ENCODE measurements at regions not wholly inside any gene's neighbourhood (a gene's known extent, or its start where the extent isn't known, plus 50 kb on each side); places are given as distances from the start of the nearest gene placed in this dataset.

DNA sequence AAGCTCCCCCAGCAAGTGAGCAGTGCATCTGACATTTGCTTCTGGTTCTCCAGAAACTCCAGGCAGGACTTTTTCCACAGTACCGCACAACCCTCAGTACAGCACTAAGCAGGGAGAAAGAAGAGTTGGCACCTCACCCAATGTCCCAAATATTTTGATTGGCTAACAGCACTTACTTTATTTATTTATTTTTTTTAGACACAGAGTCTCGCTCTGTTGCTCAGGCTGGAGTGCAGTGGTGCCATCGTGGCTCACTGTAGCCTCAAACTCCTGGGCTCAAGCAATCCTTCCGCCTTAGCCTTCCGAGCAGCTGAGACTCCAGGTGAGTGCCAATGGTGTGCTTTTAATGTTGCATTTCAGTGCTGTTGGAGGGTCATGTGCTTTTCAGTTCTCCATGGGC, 200.3 kb upstream of the ZMIZ1 start:
- H3K27me3 ChIP-seq (ENCODE audit: insufficient read depth, poor library complexity, severe bottlenecking), result no peaks in the 10 kb centered on the region

DNA sequence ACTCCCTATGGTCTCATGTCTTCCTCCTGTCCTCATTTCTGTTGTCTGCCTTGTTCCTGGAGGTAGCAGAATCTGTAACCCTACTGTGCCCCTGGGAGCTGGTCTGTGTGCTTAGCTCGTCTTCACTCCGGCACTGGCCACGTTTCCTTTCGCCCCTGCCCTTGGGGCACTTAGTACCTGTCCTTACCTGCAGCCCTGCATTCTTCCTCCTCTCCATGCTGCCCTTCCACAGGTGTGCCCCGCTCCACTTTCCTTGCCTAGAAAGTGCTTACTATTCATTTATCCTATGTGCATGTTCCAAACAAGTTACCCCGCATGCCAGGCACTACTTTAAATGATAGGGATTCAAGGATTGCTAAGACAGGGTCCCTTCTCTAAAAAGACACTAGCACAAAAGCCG, 199.9 kb upstream of the ZMIZ1 start:
- DNase-seq (ENCODE audit: low spot score) (no peak), ATAC-seq (ENCODE audit: low read depth) (0 out of 3 replicates have a peak, but pooled peaks have one; percentile 36)
- TF ChIP-seq, protein P1, sequence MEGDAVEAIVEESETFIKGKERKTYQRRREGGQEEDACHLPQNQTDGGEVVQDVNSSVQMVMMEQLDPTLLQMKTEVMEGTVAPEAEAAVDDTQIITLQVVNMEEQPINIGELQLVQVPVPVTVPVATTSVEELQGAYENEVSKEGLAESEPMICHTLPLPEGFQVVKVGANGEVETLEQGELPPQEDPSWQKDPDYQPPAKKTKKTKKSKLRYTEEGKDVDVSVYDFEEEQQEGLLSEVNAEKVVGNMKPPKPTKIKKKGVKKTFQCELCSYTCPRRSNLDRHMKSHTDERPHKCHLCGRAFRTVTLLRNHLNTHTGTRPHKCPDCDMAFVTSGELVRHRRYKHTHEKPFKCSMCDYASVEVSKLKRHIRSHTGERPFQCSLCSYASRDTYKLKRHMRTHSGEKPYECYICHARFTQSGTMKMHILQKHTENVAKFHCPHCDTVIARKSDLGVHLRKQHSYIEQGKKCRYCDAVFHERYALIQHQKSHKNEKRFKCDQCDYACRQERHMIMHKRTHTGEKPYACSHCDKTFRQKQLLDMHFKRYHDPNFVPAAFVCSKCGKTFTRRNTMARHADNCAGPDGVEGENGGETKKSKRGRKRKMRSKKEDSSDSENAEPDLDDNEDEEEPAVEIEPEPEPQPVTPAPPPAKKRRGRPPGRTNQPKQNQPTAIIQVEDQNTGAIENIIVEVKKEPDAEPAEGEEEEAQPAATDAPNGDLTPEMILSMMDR (IDR thresholded peaks at IDR 0.05; ENCODE audit: poor library complexity, severe bottlenecking), result no peak
- Histone ChIP-seq H3K4me1 (ENCODE audit: insufficient read depth, poor library complexity, severe bottlenecking) (no peaks in the 10 kb centered on the region), H3K9me3 (ENCODE audit: severe bottlenecking) (no peaks in the 10 kb centered on the region), H3K4me3 (ENCODE audit: severe bottlenecking) (no peak overlapping the region), H3K36me3 (ENCODE audit: low read depth) (no peaks in the 10 kb centered on the region), H3K27me3 (ENCODE audit: insufficient read depth, poor library complexity, severe bottlenecking) (no peaks in the 10 kb centered on the region), H3K27ac (ENCODE audit: poor library complexity, severe bottlenecking) (no peak overlapping the region)

More for the DNA sequence above, 200.3 kb upstream of the ZMIZ1 start:
- Histone ChIP-seq H3K4me3 (ENCODE audit: severe bottlenecking) (no peak overlapping the region), H3K9me3 (ENCODE audit: severe bottlenecking) (no peaks in the 10 kb centered on the region), H3K36me3 (ENCODE audit: low read depth) (no peaks in the 10 kb centered on the region), H3K4me1 (ENCODE audit: insufficient read depth, poor library complexity, severe bottlenecking) (no peaks in the 10 kb centered on the region), H3K27ac (ENCODE audit: poor library complexity, severe bottlenecking) (no peak overlapping the region)
- TF ChIP-seq, protein P1 (IDR thresholded peaks at IDR 0.05; ENCODE audit: poor library complexity, severe bottlenecking), result no peak
- no peak for DNase-seq (ENCODE audit: low spot score)
- no peak for ATAC-seq (ENCODE audit: low read depth)

- H3K4me1 ChIP-seq (ENCODE audit: insufficient read depth, poor library complexity, severe bottlenecking), result no peaks in the 10 kb centered on the region
- no peaks in the 10 kb centered on the region for H3K9me3 ChIP-seq (ENCODE audit: severe bottlenecking)
- no peaks in the 10 kb centered on the region for H3K36me3 ChIP-seq (ENCODE audit: low read depth)
- no peak for ATAC-seq (ENCODE audit: low read depth)
- no peaks in the 10 kb centered on the region for H3K27me3 ChIP-seq (ENCODE audit: insufficient read depth, poor library complexity, severe bottlenecking)
- no peak overlapping the region for H3K4me3 ChIP-seq (ENCODE audit: severe bottlenecking)
- no peak overlapping the region for H3K27ac ChIP-seq (ENCODE audit: poor library complexity, severe bottlenecking)
- DNase-seq (ENCODE audit: low spot score), result no peak
- TF ChIP-seq, protein P1 (IDR thresholded peaks at IDR 0.05; ENCODE audit: poor library complexity, severe bottlenecking), result no peak
Measured at GRCh38 chr10:78869508-78870454, 199.0 kb upstream of the ZMIZ1 start.

DNA sequence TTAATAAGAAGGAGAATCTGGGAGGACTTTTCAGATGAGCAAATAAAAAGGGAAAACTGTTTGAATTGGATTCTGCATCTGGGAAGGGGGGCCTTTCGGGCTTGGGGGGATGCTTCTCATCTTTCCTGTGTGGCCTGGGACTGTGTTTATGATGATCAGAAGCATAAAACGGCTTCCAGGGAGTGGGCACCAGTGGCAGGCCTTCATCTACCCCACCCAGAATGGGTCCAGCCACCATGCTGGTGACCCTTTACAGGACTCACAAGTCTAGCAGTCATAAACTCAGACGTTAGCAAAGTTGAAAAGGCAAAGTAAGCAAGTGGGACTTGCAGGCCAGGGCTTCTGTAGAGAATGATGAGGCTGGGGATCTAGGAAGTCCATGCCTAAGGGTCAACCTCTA, 198.3 kb upstream of the ZMIZ1 start:
- H3K27me3 ChIP-seq (ENCODE audit: insufficient read depth, poor library complexity, severe bottlenecking), result no peaks in the 10 kb centered on the region
- H3K9me3 ChIP-seq (ENCODE audit: severe bottlenecking), result no peaks in the 10 kb centered on the region
- DNase-seq (ENCODE audit: low spot score), result no peak
- H3K27ac ChIP-seq (ENCODE audit: poor library complexity, severe bottlenecking), result no peak overlapping the region
- no peak overlapping the region for H3K4me3 ChIP-seq (ENCODE audit: severe bottlenecking)
- no peaks in the 10 kb centered on the region for H3K36me3 ChIP-seq (ENCODE audit: low read depth)
- ATAC-seq (ENCODE audit: low read depth), result no peak
- TF ChIP-seq, protein P1 (IDR thresholded peaks at IDR 0.05; ENCODE audit: poor library complexity, severe bottlenecking), result no peak
- H3K4me1 ChIP-seq (ENCODE audit: insufficient read depth, poor library complexity, severe bottlenecking), result no peaks in the 10 kb centered on the region

DNA sequence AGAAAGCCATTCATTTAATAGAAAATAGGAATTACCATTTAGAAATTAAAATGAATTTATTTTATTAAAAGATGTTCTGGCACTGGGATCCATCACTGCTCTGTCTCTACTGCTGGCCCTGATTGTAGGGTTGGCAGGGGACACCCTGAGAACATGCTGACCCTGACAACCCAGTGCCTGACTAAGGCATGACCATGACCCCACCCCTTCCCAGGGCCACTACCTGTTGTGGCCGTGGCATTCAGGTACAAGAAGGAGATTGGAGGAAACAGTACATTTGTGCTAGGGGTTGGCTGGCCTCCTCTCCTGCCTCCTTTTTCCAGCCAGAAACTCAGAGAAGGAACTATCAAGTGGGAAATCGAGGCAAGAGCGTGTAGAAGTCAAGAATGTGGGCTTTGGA, 197.0 kb upstream of the ZMIZ1 start:
- DNase-seq (ENCODE audit: low spot score) (no peak), ATAC-seq (ENCODE audit: low read depth) (no peak)
- no peaks in the 10 kb centered on the region for H3K4me1 ChIP-seq (ENCODE audit: insufficient read depth, poor library complexity, severe bottlenecking)
- H3K9me3 ChIP-seq (ENCODE audit: severe bottlenecking), result no peaks in the 10 kb centered on the region
- no peak overlapping the region for H3K4me3 ChIP-seq (ENCODE audit: severe bottlenecking)
- H3K27me3 ChIP-seq (ENCODE audit: insufficient read depth, poor library complexity, severe bottlenecking), result no peaks in the 10 kb centered on the region
- H3K27ac ChIP-seq (ENCODE audit: poor library complexity, severe bottlenecking), result no peak overlapping the region
- TF ChIP-seq, protein P1 (IDR thresholded peaks at IDR 0.05; ENCODE audit: poor library complexity, severe bottlenecking), result no peak
- H3K36me3 ChIP-seq (ENCODE audit: low read depth), result no peaks in the 10 kb centered on the region
